Fibroblast of lung (primary cell): ENCODE measurements at regions not wholly inside any gene's neighbourhood (a gene's known extent, or its start where the extent isn't known, plus 50 kb on each side); places are given as distances from the start of the nearest gene placed in this dataset.

Experiments used
- DNase-seq, 2 donors: peaks; one replicate each; pipeline versions ENCODE4 v3.0.0 to v3.0.0-alpha.2; 2010; ENCODE audit warnings: low read depth in 2 of 2
- H2AFZ ChIP-seq: 2 replicates; pipeline ENCODE4 v1.5.1; 2012; ENCODE audit warnings: low read length, control low read depth, inconsistent platforms
- H3K27ac ChIP-seq: 2 replicates; pipeline ENCODE4 v1.5.1; 2011; ENCODE audit warnings: low read length, control low read depth; ENCODE audit not compliant: insufficient read depth
- H3K27me3 ChIP-seq: 2 replicates; pipeline ENCODE4 v1.5.1; 2011; ENCODE audit warnings: mild to moderate bottlenecking, low read length; ENCODE audit not compliant: control insufficient read depth, insufficient read depth
- H3K36me3 ChIP-seq: 2 replicates; pipeline ENCODE4 v1.5.1; 2011; ENCODE audit warnings: low read length; ENCODE audit not compliant: control insufficient read depth, insufficient read depth
- H3K4me1 ChIP-seq: 2 replicates; pipeline ENCODE4 v1.5.1; 2011; ENCODE audit warnings: low read length; ENCODE audit not compliant: control insufficient read depth, insufficient read depth; ENCODE audit errors: extremely low read depth
- H3K4me2 ChIP-seq: 2 replicates; pipeline ENCODE4 v1.5.1; 2011; ENCODE audit warnings: low read length, control low read depth; ENCODE audit not compliant: insufficient read depth; ENCODE audit errors: extremely low read depth
- H3K4me3 ChIP-seq, 4 experiments: fragments of 200-600 bp in 1 of 4; sonication (generic) in 1 of 4; replicated peaks in 1 of 4; 2 replicates each; pipeline ENCODE4 v1.5.1; 2011 to 2016; ENCODE audit warnings: low read length in 4 of 4, low read depth in 3 of 4, mild to moderate bottlenecking in 3 of 4, control low read depth in 2 of 4, inconsistent platforms in 1 of 4, mixed read lengths in 1 of 4; ENCODE audit not compliant: insufficient read depth in 1 of 4; ENCODE audit errors: control extremely low read depth in 1 of 4
- H3K79me2 ChIP-seq: 2 replicates; pipeline ENCODE4 v1.5.1; 2012; ENCODE audit warnings: mild to moderate bottlenecking, low read length, inconsistent platforms; ENCODE audit not compliant: control insufficient read depth, insufficient read depth
- H3K9ac ChIP-seq: 2 replicates; pipeline ENCODE4 v1.5.1; 2011; ENCODE audit warnings: mild to moderate bottlenecking, low read length, control low read depth; ENCODE audit not compliant: insufficient read depth
- H3K9me3 ChIP-seq: 2 replicates; pipeline ENCODE4 v1.5.1; 2012; ENCODE audit warnings: low read depth, low read length; ENCODE audit not compliant: control insufficient read depth, insufficient read depth
- H4K20me1 ChIP-seq: 2 replicates; pipeline ENCODE4 v1.5.1; 2011; ENCODE audit warnings: low read length; ENCODE audit not compliant: control insufficient read depth, insufficient read depth; ENCODE audit errors: extremely low read depth
- CTCF ChIP-seq, 2 donors: IDR thresholded peaks in 1 of 2; conservative IDR thresholded peaks in 1 of 2; 1 replicate in 1 of 2; 2 replicates in 1 of 2; pipeline ENCODE4 v1.5.1; 2011 to 2012; ENCODE audit warnings: low read length in 2 of 2, control low read depth in 1 of 2, inconsistent platforms in 1 of 2, low read depth in 1 of 2, mild to moderate bottlenecking in 1 of 2
- EZH2 ChIP-seq: IDR thresholded peaks from 2 replicates; pipeline ENCODE4 v1.5.1; 2012; ENCODE audit warnings: low read length, control low read depth, mild to moderate bottlenecking; ENCODE audit errors: missing control alignments

GRCh38 chr4:18957716-18958115 is 936.2 kb upstream of the LCORL start:
- no peak for DNase-seq
- H3K36me3 ChIP-seq = no peaks in the 10 kb centered on the region
- TF ChIP-seq CTCF (conservative IDR thresholded peaks at IDR 0.05 in 1 of 2, IDR thresholded peaks at IDR 0.05 in 1 of 2; ENCODE audit: low read depth in 1 of 2, low read length in 2 of 2) (no peak), EZH2 (no peak)
- no peaks in the 10 kb centered on the region for H3K4me1 ChIP-seq
- no peak overlapping the region for H3K27ac ChIP-seq
- H3K79me2 ChIP-seq = no peaks in the 10 kb centered on the region
- no peak overlapping the region for H3K4me3 ChIP-seq
- no peaks in the 10 kb centered on the region for H4K20me1 ChIP-seq
- H3K4me2 ChIP-seq = no peak overlapping the region
- H2AFZ ChIP-seq = no peak overlapping the region
- H3K27me3 ChIP-seq = no peaks in the 10 kb centered on the region
- no peak overlapping the region for H3K9ac ChIP-seq
- H3K9me3 ChIP-seq = no peaks in the 10 kb centered on the region

- TF ChIP-seq EZH2 = no peak
- TF ChIP-seq CTCF (conservative IDR thresholded peaks at IDR 0.05 in 1 of 2, IDR thresholded peaks at IDR 0.05 in 1 of 2; ENCODE audit: low read depth in 1 of 2, low read length in 2 of 2) = no peak
- Histone ChIP-seq H3K27me3 (no peaks in the 10 kb centered on the region), H3K4me1 (no peaks in the 10 kb centered on the region), H2AFZ (no peak overlapping the region), H3K4me3 (no peak overlapping the region), H3K4me2 (no peak overlapping the region), H3K27ac (no peak overlapping the region), H3K36me3 (no peaks in the 10 kb centered on the region), H4K20me1 (no peaks in the 10 kb centered on the region), H3K9ac (no peak overlapping the region), H3K79me2 (no peaks in the 10 kb centered on the region), H3K9me3 (no peaks in the 10 kb centered on the region)
- no peak for DNase-seq
Observed at GRCh38 chr4:18954538-18954937, 933.0 kb upstream of the LCORL start.

- no peaks in the 10 kb centered on the region for H3K79me2 ChIP-seq
- DNase-seq = no peak
- no peak overlapping the region for H3K4me2 ChIP-seq
- H3K27me3 ChIP-seq = no peaks in the 10 kb centered on the region
- H3K4me1 ChIP-seq = no peaks in the 10 kb centered on the region
- TF ChIP-seq CTCF (conservative IDR thresholded peaks at IDR 0.05 in 1 of 2, IDR thresholded peaks at IDR 0.05 in 1 of 2; ENCODE audit: low read depth in 1 of 2, low read length in 2 of 2) (no peak), EZH2 (no peak)
- no peak overlapping the region for H3K27ac ChIP-seq
- no peak overlapping the region for H3K4me3 ChIP-seq
- no peak overlapping the region for H2AFZ ChIP-seq
- H4K20me1 ChIP-seq = no peaks in the 10 kb centered on the region
- no peaks in the 10 kb centered on the region for H3K36me3 ChIP-seq
- no peaks in the 10 kb centered on the region for H3K9me3 ChIP-seq
- no peak overlapping the region for H3K9ac ChIP-seq
Observed at GRCh38 chr4:18953613-18954012, 932.1 kb upstream of the LCORL start.
